ENCODE measurements at regions not wholly inside any gene's neighbourhood (a gene's known extent, or its start where the extent isn't known, plus 50 kb on each side); places are given as distances from the start of the nearest gene placed in this dataset.

DNA sequence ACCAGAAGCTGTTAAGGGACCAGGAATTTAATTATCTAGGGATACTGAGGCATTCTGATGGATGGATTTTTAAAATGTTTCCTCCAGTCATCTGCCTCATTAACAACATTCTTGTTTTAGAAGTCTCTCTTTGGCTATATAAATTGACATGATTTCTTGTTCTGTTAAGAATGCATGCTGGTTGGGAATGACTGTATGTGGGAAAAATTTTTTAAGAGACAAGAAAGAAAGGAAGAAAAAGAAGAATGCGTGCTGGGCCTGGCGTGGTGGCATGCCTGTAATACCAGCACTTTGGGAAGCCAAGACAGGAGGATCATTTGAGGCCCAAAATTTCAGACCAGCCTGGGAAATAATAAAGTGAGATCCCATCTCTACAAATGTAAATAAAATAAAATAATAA is 203.6 kb downstream of the GJA1 start:
- TF ChIP-seq CTCF (conservative IDR thresholded peaks at IDR 0.05 in 1 of 2, IDR thresholded peaks at IDR 0.05 in 1 of 2; ENCODE audit: extremely low read depth in 1 of 2, insufficient read depth in 1 of 2, low read depth in 1 of 2, low read length in 2 of 2), result no peak
- no peak for TF ChIP-seq EZH2 (IDR thresholded peaks at IDR 0.05; ENCODE audit: borderline replicate concordance, low read length)
